ENCODE measurements at regions not wholly inside any gene's neighbourhood (a gene's known extent, or its start where the extent isn't known, plus 50 kb on each side); places are given as distances from the start of the nearest gene placed in this dataset.
"Not testable (repeated sequence)": the region's sequence is repeated elsewhere in the genome, so short reads cannot be mapped to it uniquely, and the experiment has no call there.

DNA sequence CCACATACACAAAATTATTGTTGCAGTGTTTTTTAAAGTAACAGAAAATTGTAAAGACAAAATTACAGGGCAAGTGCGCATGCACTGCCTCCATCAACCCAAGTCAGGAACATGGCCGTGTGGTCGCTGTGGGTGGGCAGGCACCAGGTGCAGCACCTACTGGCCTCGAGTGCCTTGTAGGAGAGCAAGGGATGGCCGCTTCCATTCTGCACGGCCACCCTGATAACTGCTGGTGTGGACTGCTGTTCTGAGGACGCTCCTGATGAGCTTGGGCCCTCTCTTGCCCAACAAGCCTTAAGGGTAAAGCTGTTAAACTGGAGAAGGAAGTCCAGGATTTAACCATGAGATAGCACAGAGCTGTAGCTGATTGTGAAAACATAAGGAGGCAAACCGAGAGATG is 124.6 kb upstream of the PPP1R9A start:
- intact Hi-C loops (cut with DNase I) = no loop called here
- Histone ChIP-seq H3K36me3 (no peaks in the 10 kb centered on the region), H3K4me1 (no peaks in the 10 kb centered on the region), H3K4me3 (no peak overlapping the region), H3K27ac (replicated peaks in 1 of 4) (no peak overlapping the region), H3K27me3 (no peaks in the 10 kb centered on the region), H3K9me3 (peaks cover 0 to 6% (median 0%) of the 10 kb centered on the region in 4 donors)
- WGBS = 86% methylated on average over 8 of the region's 8 CpGs
- DNase-seq (ENCODE audit: extremely low spot score) = no peak
- TF ChIP-seq CTCF (IDR thresholded peaks at IDR 0.05) (no peak), EP300 (IDR thresholded peaks at IDR 0.05) (no peak), POLR2A (IDR thresholded peaks at IDR 0.05; ENCODE audit: low read depth) (no peak), POLR2AphosphoS5 (IDR thresholded peaks at IDR 0.05) (no peak)

- peaks cover 0 to 6% (median 0%) of the 10 kb centered on the region in 4 donors for H3K9me3 ChIP-seq
- no peaks in the 10 kb centered on the region for H3K27me3 ChIP-seq
- DNase-seq (ENCODE audit: extremely low spot score) = no peak
Measured at GRCh38 chr7:94787285-94787684, 120.1 kb upstream of the PPP1R9A start.

GRCh38 chr7:94788378-94788777 is 119.0 kb upstream of the PPP1R9A start:
- intact Hi-C loops (cut with DNase I); H3K4me3 ChIP-seq; H3K27ac ChIP-seq (replicated peaks in 1 of 4); H3K27me3 ChIP-seq; H3K9me3 ChIP-seq; H3K4me1 ChIP-seq; DNase-seq (ENCODE audit: extremely low spot score); H3K36me3 ChIP-seq: not testable (repeated sequence)
- 93% methylated on average over 3 of the region's 3 CpGs for WGBS

More at GRCh38 chr7:94787285-94787684, 120.1 kb upstream of the PPP1R9A start:
- H3K36me3 ChIP-seq = no peaks in the 10 kb centered on the region
- TF ChIP-seq EP300 (IDR thresholded peaks at IDR 0.05) (no peak), POLR2AphosphoS5 (IDR thresholded peaks at IDR 0.05) (no peak), CTCF (IDR thresholded peaks at IDR 0.05) (no peak)
- H3K27ac ChIP-seq (replicated peaks in 1 of 4) = no peak overlapping the region
- H3K4me1 ChIP-seq = no peaks in the 10 kb centered on the region
- WGBS = 34% methylated on average over 1 of the region's 1 CpG
- no peak overlapping the region for H3K4me3 ChIP-seq
- intact Hi-C loops (cut with DNase I) = no loop called here

- TF ChIP-seq POLR2A (IDR thresholded peaks at IDR 0.05; ENCODE audit: low read depth) (no peak), POLR2AphosphoS5 (IDR thresholded peaks at IDR 0.05) (no peak), EP300 (IDR thresholded peaks at IDR 0.05) (no peak), CTCF (IDR thresholded peaks at IDR 0.05) (no peak)
- Histone ChIP-seq H3K4me1 (no peaks in the 10 kb centered on the region), H3K9me3 (no peaks in the 10 kb centered on the region), H3K27me3 (no peaks in the 10 kb centered on the region), H3K36me3 (no peaks in the 10 kb centered on the region), H3K4me3 (no peak overlapping the region), H3K27ac (replicated peaks in 1 of 4) (no peak overlapping the region)
- WGBS = 69% methylated on average over 2 of the region's 2 CpGs
- DNase-seq (ENCODE audit: extremely low spot score) = no peak
- intact Hi-C loops (cut with DNase I) = no loop called here
Measured at GRCh38 chr7:94792241-94792640, 115.2 kb upstream of the PPP1R9A start.

GRCh38 chr7:94797404-94797803 is 110.0 kb upstream of the PPP1R9A start:
- H3K4me3 ChIP-seq; H3K36me3 ChIP-seq; H3K9me3 ChIP-seq; H3K27ac ChIP-seq (replicated peaks in 1 of 4); DNase-seq (ENCODE audit: extremely low spot score); H3K27me3 ChIP-seq; intact Hi-C loops (cut with DNase I); H3K4me1 ChIP-seq: not testable (repeated sequence)
- 91% methylated on average over 6 of the region's 6 CpGs for WGBS

GRCh38 chr7:94803821-94804220 is 103.6 kb upstream of the PPP1R9A start:
- intact Hi-C loops (cut with DNase I) = no loop called here
- Histone ChIP-seq H3K9me3 (no peaks in the 10 kb centered on the region), H3K4me1 (no peaks in the 10 kb centered on the region), H3K36me3 (no peaks in the 10 kb centered on the region), H3K27me3 (no peaks in the 10 kb centered on the region), H3K4me3 (no peak overlapping the region), H3K27ac (replicated peaks in 1 of 4) (no peak overlapping the region)
- 91% methylated on average over 2 of the region's 2 CpGs for WGBS
- no peak for TF ChIP-seq EP300 (IDR thresholded peaks at IDR 0.05)
- TF ChIP-seq POLR2A (IDR thresholded peaks at IDR 0.05; ENCODE audit: low read depth) = no peak
- no peak for TF ChIP-seq POLR2AphosphoS5 (IDR thresholded peaks at IDR 0.05)
- no peak for TF ChIP-seq CTCF (IDR thresholded peaks at IDR 0.05)
- DNase-seq (ENCODE audit: extremely low spot score) = no peak

DNA sequence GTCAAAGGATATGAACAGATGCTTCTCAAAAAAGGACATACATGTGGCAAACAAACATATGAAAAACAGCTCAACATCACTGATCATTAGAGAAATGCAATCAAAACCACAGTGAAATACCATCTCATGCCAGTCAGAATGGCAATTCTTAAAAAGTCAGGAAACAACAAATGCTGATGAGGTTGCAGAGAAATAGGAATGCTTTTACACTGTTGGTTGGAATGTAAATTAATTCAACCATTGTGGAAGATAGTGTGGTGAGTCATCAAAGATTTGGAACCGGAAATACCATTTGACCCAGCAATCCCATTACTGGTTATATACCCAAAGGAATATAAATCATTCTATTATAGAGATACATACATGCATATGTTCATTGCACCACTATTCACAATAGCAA is 98.7 kb upstream of the PPP1R9A start:
- intact Hi-C loops (cut with DNase I) = not testable (repeated sequence)
- 68% methylated on average over 1 of the region's 1 CpG for WGBS

More for the DNA sequence above, 98.7 kb upstream of the PPP1R9A start:
- H3K27me3 ChIP-seq; H3K4me3 ChIP-seq; H3K9me3 ChIP-seq; DNase-seq (ENCODE audit: extremely low spot score); H3K36me3 ChIP-seq; H3K4me1 ChIP-seq; H3K27ac ChIP-seq (replicated peaks in 1 of 4): not testable (repeated sequence)
